Epithelial cell of esophagus (primary cell): ENCODE measurements at regions not wholly inside any gene's neighbourhood (a gene's known extent, or its start where the extent isn't known, plus 50 kb on each side); places are given as distances from the start of the nearest gene placed in this dataset.
"Not testable (repeated sequence)": the region's sequence is repeated elsewhere in the genome, so short reads cannot be mapped to it uniquely, and the experiment has no call there.

Source experiments
- DNase-seq: peaks from one replicate; pipeline ENCODE4 v3.0.0; 2010; ENCODE audit warnings: low read depth
- H3K4me3 ChIP-seq: 2 replicates; pipeline ENCODE4 v1.5.1; 2011; ENCODE audit warnings: mild to moderate bottlenecking, low read length, control low read depth
- CTCF ChIP-seq: IDR thresholded peaks from 2 replicates; pipeline ENCODE4 v1.5.1; 2011; ENCODE audit warnings: low read depth, mild to moderate bottlenecking, low read length, control low read depth, inconsistent platforms; ENCODE audit not compliant: insufficient read depth; ENCODE audit errors: missing control alignments

GRCh38 chr2:8558956-8559355 lies 122.9 kb upstream of the ID2 start:
- H3K4me3 ChIP-seq, result no peak overlapping the region
- no peak for TF ChIP-seq CTCF
- no peak for DNase-seq

DNA sequence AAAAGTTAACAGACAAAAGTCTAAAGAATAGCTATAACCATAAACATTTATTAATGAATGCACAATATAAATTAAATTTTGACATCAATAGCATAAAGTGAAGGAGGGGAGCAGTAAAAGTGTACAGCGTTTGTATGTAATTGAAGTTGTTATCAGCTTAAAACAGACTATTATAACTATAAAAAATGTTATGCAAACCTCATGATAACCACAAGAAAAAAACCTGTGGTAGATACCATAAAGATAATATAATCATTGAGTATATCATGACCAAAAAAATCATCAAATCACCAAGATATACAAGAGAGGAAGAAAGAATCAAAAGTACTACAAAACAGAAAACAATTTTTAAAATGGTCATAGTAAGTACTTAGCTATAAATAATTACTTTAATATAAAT lies 122.1 kb upstream of the ID2 start:
- no peak for DNase-seq
- no peak overlapping the region for H3K4me3 ChIP-seq
- no peak for TF ChIP-seq CTCF

GRCh38 chr2:8561692-8562091 lies 120.2 kb upstream of the ID2 start:
- H3K4me3 ChIP-seq, DNase-seq: not testable (repeated sequence)

DNA sequence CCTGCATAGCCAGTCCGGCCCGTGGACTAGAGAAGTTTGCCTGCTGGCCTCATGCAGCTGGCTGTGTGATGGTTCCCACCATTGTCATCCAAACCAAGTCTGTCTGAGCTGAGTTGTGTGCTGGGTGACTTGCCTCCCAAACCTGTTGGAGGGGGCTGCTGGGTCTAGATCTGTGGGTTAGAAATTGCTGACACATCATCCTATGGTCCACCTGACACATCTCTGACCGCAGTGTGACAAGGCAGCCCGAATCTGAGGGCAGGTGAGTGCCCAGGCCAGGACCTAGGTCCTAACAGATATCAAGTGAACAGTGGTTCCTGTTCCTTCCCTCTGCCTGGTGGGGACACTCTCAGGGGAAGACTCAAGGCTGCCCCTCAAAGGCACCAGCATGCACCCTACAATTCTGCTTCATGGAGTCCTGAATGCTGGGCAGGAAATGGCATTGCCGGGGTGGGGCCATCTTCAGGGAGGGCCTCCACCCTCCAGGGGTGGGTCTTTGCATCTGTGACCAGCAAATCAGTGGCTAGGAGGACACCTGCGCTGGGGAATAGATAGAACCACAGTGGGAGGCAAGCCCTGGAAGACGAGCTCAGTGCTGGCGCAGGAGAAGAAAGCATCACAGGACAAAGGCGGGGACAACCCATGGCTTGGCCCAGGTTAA lies 117.9 kb upstream of the ID2 start:
- DNase-seq, result no peak
- TF ChIP-seq CTCF, result no peak

DNA sequence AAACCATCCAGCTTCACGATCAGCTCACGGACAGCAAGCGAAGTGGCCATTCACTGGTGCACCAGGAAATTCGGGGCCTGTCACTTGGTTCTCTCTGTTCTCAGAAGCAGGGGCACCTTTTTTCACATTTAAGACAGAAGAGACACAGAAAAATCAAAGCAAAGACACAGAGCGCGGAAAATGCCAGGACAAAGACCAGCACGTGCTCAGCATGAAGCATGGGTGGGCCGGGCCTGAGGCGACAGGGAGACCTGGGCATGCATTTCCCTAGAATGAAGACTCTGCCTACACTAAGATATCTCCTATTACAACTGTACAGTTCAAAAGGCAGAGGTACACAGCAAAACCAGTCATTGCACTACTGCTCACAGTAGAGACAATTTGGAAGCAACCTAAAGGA lies 117.4 kb upstream of the ID2 start:
- no peak for DNase-seq
- TF ChIP-seq CTCF, result no peak
- no peak overlapping the region for H3K4me3 ChIP-seq

More for the DNA sequence above, 117.9 kb upstream of the ID2 start:
- no peak overlapping the region for H3K4me3 ChIP-seq

DNA sequence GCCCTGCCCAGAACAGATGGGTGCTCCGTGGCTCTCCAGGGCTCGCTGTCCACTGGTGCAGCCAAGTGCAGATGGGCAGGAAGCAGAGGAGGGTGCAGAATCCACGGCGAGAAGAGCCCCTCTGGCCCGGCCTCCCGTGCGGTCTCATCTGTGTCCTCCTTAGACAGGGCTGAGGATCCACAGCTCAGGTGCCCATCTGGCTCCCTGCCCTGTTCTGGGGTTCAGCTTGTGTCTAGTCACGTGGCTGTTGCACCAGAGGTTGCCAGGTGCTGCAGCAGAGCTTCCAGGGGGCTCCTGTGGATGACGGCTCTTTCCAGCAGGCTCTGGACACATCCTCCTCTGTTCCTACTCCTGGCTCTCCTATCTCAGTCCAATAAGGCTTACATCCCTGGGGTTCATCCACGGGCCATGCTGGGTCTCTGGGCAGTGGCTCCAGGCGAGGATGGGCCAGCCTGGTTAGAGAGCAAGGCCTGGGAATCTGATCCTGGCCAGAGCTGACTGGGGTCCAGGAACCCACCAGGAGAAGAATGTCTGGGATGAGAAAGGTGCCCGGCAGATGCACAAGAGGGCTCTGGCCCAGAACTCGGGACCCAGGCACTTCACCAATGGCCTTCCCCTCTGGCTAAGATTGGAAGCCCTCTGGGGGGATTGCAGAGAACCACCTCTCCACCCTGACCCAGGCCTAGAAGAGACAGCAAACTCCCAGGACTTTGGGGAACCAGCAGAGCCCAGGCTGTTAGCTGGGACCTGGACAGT lies 116.3 kb upstream of the ID2 start:
- no peak overlapping the region for H3K4me3 ChIP-seq
- no peak for DNase-seq
- no peak for TF ChIP-seq CTCF

GRCh38 chr2:8566155-8566670 lies 115.6 kb upstream of the ID2 start:
- no peak for DNase-seq
- no peak overlapping the region for H3K4me3 ChIP-seq
- no peak for TF ChIP-seq CTCF
